Globus pallidus (tissue), 1 donor: ENCODE measurements at regions not wholly inside any gene's neighbourhood (a gene's known extent, or its start where the extent isn't known, plus 50 kb on each side); places are given as distances from the start of the nearest gene placed in this dataset.

Source experiments
- DNase-seq: peaks from one replicate; pipeline ENCODE4 v3.0.0-alpha.2; 2015; ENCODE audit warnings: low spot score

GRCh38 chr5:23084815-23085214 lies 231.7 kb upstream of the CDH12 start:
- DNase-seq = no peak

- DNase-seq = no peak
Measured at GRCh38 chr5:23072179-23072578, 219.0 kb upstream of the CDH12 start.

- no peak for DNase-seq
Measured at GRCh38 chr5:23071682-23072081, 218.5 kb upstream of the CDH12 start.

GRCh38 chr5:23064710-23065109 lies 211.6 kb upstream of the CDH12 start:
- DNase-seq = no peak

- DNase-seq = no peak
Measured at GRCh38 chr5:23053846-23054245, 200.7 kb upstream of the CDH12 start.

GRCh38 chr5:23042226-23042625 lies 189.1 kb upstream of the CDH12 start:
- DNase-seq = no peak

GRCh38 chr5:23035555-23036090 lies 182.5 kb upstream of the CDH12 start:
- DNase-seq = no peak

- no peak for DNase-seq
Measured at GRCh38 chr5:23033864-23034263, 180.7 kb upstream of the CDH12 start.

- DNase-seq = no peak
Measured at GRCh38 chr5:23029290-23029689, 176.1 kb upstream of the CDH12 start.

- DNase-seq = no peak
Measured at GRCh38 chr5:23028445-23029021, 175.4 kb upstream of the CDH12 start.

- DNase-seq = no peak
Measured at GRCh38 chr5:23027830-23028229, 174.7 kb upstream of the CDH12 start.

GRCh38 chr5:23027331-23027730 lies 174.2 kb upstream of the CDH12 start:
- no peak for DNase-seq

GRCh38 chr5:23026252-23027170 lies 173.4 kb upstream of the CDH12 start:
- DNase-seq = no peak

GRCh38 chr5:23025629-23026233 lies 172.6 kb upstream of the CDH12 start:
- no peak for DNase-seq

- no peak for DNase-seq
Measured at GRCh38 chr5:23024470-23024869, 171.3 kb upstream of the CDH12 start.

- no peak for DNase-seq
Measured at GRCh38 chr5:23014825-23015224, 161.7 kb upstream of the CDH12 start.

- no peak for DNase-seq
Measured at GRCh38 chr5:23014266-23014665, 161.1 kb upstream of the CDH12 start.

- no peak for DNase-seq
Measured at GRCh38 chr5:23013395-23013998, 160.4 kb upstream of the CDH12 start.

GRCh38 chr5:23012842-23013241 lies 159.7 kb upstream of the CDH12 start:
- no peak for DNase-seq

- no peak for DNase-seq
Measured at GRCh38 chr5:23007762-23008161, 154.6 kb upstream of the CDH12 start.

GRCh38 chr5:23007236-23007635 lies 154.1 kb upstream of the CDH12 start:
- no peak for DNase-seq

- no peak for DNase-seq
Measured at GRCh38 chr5:23001120-23001519, 148.0 kb upstream of the CDH12 start.
